ENCODE measurements at regions not wholly inside any gene's neighbourhood (a gene's known extent, or its start where the extent isn't known, plus 50 kb on each side); places are given as distances from the start of the nearest gene placed in this dataset.

DNA sequence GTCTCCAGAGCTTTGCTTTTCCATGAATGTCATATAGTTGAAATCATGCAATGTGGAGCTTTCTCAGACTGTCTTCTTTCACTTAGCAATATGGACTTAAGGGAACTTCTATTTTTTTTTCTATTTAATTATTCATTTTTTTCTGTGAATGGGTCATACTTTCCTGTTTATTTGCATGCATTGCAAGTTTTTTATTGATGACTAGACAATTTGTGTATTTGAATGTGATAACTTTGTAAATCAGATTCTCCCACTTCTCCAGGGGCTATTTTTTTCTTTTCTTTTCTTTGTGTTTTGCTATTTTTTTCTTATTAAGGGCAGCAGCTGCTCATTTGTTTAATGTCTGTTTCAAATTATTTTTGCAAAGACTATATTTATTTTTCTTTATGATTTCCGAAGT lies 1019.8 kb upstream of the ATXN7L3B start:
- ATAC-seq: no peak
- Histone ChIP-seq H3K27ac (ENCODE audit: low read depth) (no peak overlapping the region), H3K36me3 (ENCODE audit: insufficient read depth) (no peaks in the 10 kb centered on the region), H4K20me1 (replicated peaks; ENCODE audit: insufficient read depth) (no peaks in the 10 kb centered on the region), H3F3A (replicated peaks; ENCODE audit: low read depth) (no peaks in the 10 kb centered on the region), H2AFZ (no peak overlapping the region), H3K4me1 (ENCODE audit: insufficient read depth) (no peaks in the 10 kb centered on the region), H3K79me2 (replicated peaks; ENCODE audit: insufficient read depth) (no peaks in the 10 kb centered on the region), H3K27me3 (ENCODE audit: insufficient read depth) (no peaks in the 10 kb centered on the region), H3K9me2 (ENCODE audit: insufficient read depth) (no peaks in the 10 kb centered on the region), H3K4me2 (no peak overlapping the region), H3K4me3 (no peak overlapping the region)
- Mint-ChIP-seq H3K4me1 (no peaks in the 10 kb centered on the region), H3K27me3 (ENCODE audit: insufficient read depth, low read depth, poor library complexity) (no peaks in the 10 kb centered on the region), H3K4me3 (no peak overlapping the region), H3K27ac (no peak overlapping the region), H3K9me3 (peaks cover 17% of the 10 kb centered on the region), H3K36me3 (ENCODE audit: low read depth) (peaks cover 5% of the 10 kb centered on the region)
- DNase-seq (ENCODE audit: low spot score): no peak
- TF ChIP-seq, protein P1, sequence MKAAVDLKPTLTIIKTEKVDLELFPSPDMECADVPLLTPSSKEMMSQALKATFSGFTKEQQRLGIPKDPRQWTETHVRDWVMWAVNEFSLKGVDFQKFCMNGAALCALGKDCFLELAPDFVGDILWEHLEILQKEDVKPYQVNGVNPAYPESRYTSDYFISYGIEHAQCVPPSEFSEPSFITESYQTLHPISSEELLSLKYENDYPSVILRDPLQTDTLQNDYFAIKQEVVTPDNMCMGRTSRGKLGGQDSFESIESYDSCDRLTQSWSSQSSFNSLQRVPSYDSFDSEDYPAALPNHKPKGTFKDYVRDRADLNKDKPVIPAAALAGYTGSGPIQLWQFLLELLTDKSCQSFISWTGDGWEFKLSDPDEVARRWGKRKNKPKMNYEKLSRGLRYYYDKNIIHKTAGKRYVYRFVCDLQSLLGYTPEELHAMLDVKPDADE (IDR thresholded peaks at IDR 0.05): no peak
- TF ChIP-seq, protein P2, sequence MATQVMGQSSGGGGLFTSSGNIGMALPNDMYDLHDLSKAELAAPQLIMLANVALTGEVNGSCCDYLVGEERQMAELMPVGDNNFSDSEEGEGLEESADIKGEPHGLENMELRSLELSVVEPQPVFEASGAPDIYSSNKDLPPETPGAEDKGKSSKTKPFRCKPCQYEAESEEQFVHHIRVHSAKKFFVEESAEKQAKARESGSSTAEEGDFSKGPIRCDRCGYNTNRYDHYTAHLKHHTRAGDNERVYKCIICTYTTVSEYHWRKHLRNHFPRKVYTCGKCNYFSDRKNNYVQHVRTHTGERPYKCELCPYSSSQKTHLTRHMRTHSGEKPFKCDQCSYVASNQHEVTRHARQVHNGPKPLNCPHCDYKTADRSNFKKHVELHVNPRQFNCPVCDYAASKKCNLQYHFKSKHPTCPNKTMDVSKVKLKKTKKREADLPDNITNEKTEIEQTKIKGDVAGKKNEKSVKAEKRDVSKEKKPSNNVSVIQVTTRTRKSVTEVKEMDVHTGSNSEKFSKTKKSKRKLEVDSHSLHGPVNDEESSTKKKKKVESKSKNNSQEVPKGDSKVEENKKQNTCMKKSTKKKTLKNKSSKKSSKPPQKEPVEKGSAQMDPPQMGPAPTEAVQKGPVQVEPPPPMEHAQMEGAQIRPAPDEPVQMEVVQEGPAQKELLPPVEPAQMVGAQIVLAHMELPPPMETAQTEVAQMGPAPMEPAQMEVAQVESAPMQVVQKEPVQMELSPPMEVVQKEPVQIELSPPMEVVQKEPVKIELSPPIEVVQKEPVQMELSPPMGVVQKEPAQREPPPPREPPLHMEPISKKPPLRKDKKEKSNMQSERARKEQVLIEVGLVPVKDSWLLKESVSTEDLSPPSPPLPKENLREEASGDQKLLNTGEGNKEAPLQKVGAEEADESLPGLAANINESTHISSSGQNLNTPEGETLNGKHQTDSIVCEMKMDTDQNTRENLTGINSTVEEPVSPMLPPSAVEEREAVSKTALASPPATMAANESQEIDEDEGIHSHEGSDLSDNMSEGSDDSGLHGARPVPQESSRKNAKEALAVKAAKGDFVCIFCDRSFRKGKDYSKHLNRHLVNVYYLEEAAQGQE (IDR thresholded peaks at IDR 0.05; ENCODE audit: unreplicated experiment): no peak
- TF ChIP-seq ZNF331 (CRISPR knock-in tag; IDR thresholded peaks at IDR 0.05; ENCODE audit: low read depth): no peak

DNA sequence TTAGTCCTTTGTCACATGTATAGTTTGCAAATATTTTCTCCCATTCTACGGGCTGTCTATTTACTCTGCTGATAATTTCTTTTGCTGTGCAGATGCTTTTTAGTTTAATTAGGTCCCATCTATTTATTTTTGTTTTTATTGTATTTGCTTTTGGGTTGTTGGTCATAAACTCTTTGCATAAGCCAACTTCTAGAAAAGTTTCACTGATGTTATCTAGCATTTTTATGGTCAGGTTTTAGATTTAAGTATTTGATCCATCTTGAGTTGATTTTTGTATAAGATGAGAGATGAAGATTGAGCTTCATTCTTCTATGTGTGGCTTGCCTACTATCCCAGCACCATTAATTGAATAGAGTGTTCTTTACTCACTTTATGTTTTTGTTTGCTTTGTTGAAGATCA lies 1008.4 kb upstream of the ATXN7L3B start:
- no peak overlapping the region for H2AFZ ChIP-seq
- ATAC-seq (no peak), DNase-seq (ENCODE audit: low spot score) (no peak)
- no peak overlapping the region for H3K27ac ChIP-seq (ENCODE audit: low read depth)
- no peaks in the 10 kb centered on the region for H3K9me2 ChIP-seq (ENCODE audit: insufficient read depth)
- no peak overlapping the region for H3K4me3 ChIP-seq
- no peaks in the 10 kb centered on the region for H3K79me2 ChIP-seq (replicated peaks; ENCODE audit: insufficient read depth)
- no peak overlapping the region for H3K4me2 ChIP-seq
- Mint-ChIP-seq H3K27me3 (ENCODE audit: insufficient read depth, low read depth, poor library complexity) (no peaks in the 10 kb centered on the region), H3K4me3 (no peak overlapping the region), H3K9me3 (peaks cover 4% of the 10 kb centered on the region; the same call in 2 of the 3 replicates), H3K27ac (no peak overlapping the region), H3K36me3 (ENCODE audit: low read depth) (peaks cover 4% of the 10 kb centered on the region; the same call in 1 of the 3 replicates), H3K4me1 (no peaks in the 10 kb centered on the region)
- no peaks in the 10 kb centered on the region for H3K27me3 ChIP-seq (ENCODE audit: insufficient read depth)
- H3K36me3 ChIP-seq (ENCODE audit: insufficient read depth): no peaks in the 10 kb centered on the region
- no peaks in the 10 kb centered on the region for H3F3A ChIP-seq (replicated peaks; ENCODE audit: low read depth)
- H3K4me1 ChIP-seq (ENCODE audit: insufficient read depth): peaks cover under 1% of the 10 kb centered on the region; the same call in 1 of the 2 replicates
- H4K20me1 ChIP-seq (replicated peaks; ENCODE audit: insufficient read depth): no peaks in the 10 kb centered on the region
- TF ChIP-seq ZNF114 (CRISPR knock-in tag; IDR thresholded peaks at IDR 0.05) (no peak), STAT1 (IDR thresholded peaks at IDR 0.05; ENCODE audit: unreplicated experiment) (no peak), EZH2phosphoT487 (IDR thresholded peaks at IDR 0.05; ENCODE audit: unreplicated experiment) (no peak), POLR2AphosphoS5 (IDR thresholded peaks at IDR 0.05; ENCODE audit: low read depth) (no peak), EZH2 (IDR thresholded peaks at IDR 0.05; ENCODE audit: low read depth, unreplicated experiment) (no peak)
- TF ChIP-seq, protein P3, sequence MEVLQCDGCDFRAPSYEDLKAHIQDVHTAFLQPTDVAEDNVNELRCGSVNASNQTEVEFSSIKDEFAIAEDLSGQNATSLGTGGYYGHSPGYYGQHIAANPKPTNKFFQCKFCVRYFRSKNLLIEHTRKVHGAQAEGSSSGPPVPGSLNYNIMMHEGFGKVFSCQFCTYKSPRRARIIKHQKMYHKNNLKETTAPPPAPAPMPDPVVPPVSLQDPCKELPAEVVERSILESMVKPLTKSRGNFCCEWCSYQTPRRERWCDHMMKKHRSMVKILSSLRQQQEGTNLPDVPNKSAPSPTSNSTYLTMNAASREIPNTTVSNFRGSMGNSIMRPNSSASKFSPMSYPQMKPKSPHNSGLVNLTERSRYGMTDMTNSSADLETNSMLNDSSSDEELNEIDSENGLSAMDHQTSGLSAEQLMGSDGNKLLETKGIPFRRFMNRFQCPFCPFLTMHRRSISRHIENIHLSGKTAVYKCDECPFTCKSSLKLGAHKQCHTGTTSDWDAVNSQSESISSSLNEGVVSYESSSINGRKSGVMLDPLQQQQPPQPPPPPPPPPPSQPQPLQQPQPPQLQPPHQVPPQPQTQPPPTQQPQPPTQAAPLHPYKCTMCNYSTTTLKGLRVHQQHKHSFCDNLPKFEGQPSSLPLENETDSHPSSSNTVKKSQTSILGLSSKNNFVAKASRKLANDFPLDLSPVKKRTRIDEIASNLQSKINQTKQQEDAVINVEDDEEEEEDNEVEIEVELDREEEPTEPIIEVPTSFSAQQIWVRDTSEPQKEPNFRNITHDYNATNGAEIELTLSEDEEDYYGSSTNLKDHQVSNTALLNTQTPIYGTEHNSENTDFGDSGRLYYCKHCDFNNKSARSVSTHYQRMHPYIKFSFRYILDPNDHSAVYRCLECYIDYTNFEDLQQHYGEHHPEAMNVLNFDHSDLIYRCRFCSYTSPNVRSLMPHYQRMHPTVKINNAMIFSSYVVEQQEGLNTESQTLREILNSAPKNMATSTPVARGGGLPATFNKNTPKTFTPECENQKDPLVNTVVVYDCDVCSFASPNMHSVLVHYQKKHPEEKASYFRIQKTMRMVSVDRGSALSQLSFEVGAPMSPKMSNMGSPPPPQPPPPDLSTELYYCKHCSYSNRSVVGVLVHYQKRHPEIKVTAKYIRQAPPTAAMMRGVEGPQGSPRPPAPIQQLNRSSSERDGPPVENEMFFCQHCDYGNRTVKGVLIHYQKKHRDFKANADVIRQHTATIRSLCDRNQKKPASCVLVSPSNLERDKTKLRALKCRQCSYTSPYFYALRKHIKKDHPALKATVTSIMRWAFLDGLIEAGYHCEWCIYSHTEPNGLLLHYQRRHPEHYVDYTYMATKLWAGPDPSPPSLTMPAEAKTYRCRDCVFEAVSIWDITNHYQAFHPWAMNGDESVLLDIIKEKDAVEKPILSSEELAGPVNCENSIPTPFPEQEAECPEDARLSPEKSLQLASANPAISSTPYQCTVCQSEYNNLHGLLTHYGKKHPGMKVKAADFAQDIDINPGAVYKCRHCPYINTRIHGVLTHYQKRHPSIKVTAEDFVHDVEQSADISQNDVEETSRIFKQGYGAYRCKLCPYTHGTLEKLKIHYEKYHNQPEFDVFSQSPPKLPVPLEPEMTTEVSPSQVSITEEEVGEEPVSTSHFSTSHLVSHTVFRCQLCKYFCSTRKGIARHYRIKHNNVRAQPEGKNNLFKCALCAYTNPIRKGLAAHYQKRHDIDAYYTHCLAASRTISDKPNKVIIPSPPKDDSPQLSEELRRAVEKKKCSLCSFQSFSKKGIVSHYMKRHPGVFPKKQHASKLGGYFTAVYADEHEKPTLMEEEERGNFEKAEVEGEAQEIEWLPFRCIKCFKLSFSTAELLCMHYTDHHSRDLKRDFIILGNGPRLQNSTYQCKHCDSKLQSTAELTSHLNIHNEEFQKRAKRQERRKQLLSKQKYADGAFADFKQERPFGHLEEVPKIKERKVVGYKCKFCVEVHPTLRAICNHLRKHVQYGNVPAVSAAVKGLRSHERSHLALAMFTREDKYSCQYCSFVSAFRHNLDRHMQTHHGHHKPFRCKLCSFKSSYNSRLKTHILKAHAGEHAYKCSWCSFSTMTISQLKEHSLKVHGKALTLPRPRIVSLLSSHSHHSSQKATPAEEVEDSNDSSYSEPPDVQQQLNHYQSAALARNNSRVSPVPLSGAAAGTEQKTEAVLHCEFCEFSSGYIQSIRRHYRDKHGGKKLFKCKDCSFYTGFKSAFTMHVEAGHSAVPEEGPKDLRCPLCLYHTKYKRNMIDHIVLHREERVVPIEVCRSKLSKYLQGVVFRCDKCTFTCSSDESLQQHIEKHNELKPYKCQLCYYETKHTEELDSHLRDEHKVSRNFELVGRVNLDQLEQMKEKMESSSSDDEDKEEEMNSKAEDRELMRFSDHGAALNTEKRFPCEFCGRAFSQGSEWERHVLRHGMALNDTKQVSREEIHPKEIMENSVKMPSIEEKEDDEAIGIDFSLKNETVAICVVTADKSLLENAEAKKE (CRISPR knock-in tag; IDR thresholded peaks at IDR 0.05): no peak

Data from GM23338 (cell line).